Panc1 (cell line): ENCODE measurements at regions not wholly inside any gene's neighbourhood (a gene's known extent, or its start where the extent isn't known, plus 50 kb on each side); places are given as distances from the start of the nearest gene placed in this dataset.

Source experiments
- ATAC-seq: fragments of 200-7000 bp; cut with Tn5 transposase; 2 replicates; pipeline ENCODE4 v1.9.1; 2020; ENCODE audit warnings: mild to moderate bottlenecking, moderate library complexity
- BruUV-seq: library from RNA; stranded (reverse); fragments of 400-500 nt; replicated peaks from 2 replicates; lab custom pipeline; 2021; lab: Mats Ljungman, UMichigan
- CTCF ChIA-PET: fragments of 300-600 bp; sonication (Branson Sonifier 250); formaldehyde crosslinking; loops from one replicate; lab custom pipeline; 2022; ENCODE audit warnings: antibody characterized with exemption; lab: Charles Lee
- POLR2A ChIA-PET: fragments of 300-600 bp; sonication (Branson Sonifier 250); formaldehyde crosslinking; loops from one replicate; lab custom pipeline; 2022; ENCODE audit warnings: antibody characterized with exemption; lab: Charles Lee
- DNase-seq: peaks from one replicate; pipeline ENCODE4 v3.0.0-alpha.2; 2010; ENCODE audit warnings: low read depth, low spot score
- H3K27ac ChIP-seq: 2 replicates; pipeline ENCODE4 v1.5.1; 2011; ENCODE audit warnings: mild to moderate bottlenecking, low read length, inconsistent platforms
- H3K27me3 ChIP-seq: fragments of 200-500 bp; sonication (Bioruptor generic); 2 replicates; pipeline ENCODE4 v1.6.0; 2014; ENCODE audit warnings: low read length, inconsistent platforms; ENCODE audit not compliant: control insufficient read depth, insufficient read depth
- H3K36me3 ChIP-seq: fragments of 200-500 bp; sonication (Bioruptor generic); 2 replicates; pipeline ENCODE4 v1.5.1; 2014; ENCODE audit warnings: inconsistent platforms, mild to moderate bottlenecking, low read length, moderate library complexity; ENCODE audit not compliant: control insufficient read depth, insufficient read depth
- H3K4me1 ChIP-seq: 2 replicates; pipeline ENCODE4 v1.5.1; 2011; ENCODE audit warnings: inconsistent platforms, mild to moderate bottlenecking, low read length, moderate library complexity; ENCODE audit not compliant: control insufficient read depth, insufficient read depth
- H3K4me3 ChIP-seq, 2 experiments: 2 replicates each; pipeline ENCODE4 v1.5.1; 2011 to 2012; ENCODE audit warnings: low read depth in 2 of 2, low read length in 2 of 2, mild to moderate bottlenecking in 2 of 2, inconsistent platforms in 1 of 2, moderate library complexity in 1 of 2
- H3K9me3 ChIP-seq: fragments of 200-500 bp; sonication (Bioruptor generic); 2 replicates; pipeline ENCODE4 v1.5.1; 2014; ENCODE audit warnings: low read depth, mild to moderate bottlenecking, inconsistent platforms, low read length, moderate library complexity; ENCODE audit not compliant: control insufficient read depth, insufficient read depth
- CTCF ChIP-seq: fragments of 450-650 bp; IDR thresholded peaks from 2 replicates; pipeline ENCODE4 v1.5.1; 2017; ENCODE audit warnings: mild to moderate bottlenecking
- POLR2AphosphoS5 ChIP-seq: IDR thresholded peaks from 2 replicates; pipeline ENCODE4 v1.6.1; 2012; ENCODE audit warnings: mild to moderate bottlenecking, low read depth, low read length, moderate library complexity
- REST ChIP-seq, 2 experiments: IDR thresholded peaks; 2 replicates each; pipeline ENCODE4 v1.6.1; 2011 to 2012; ENCODE audit warnings: low read depth in 2 of 2, control low read depth in 1 of 2, low read length in 1 of 2, mild to moderate bottlenecking in 1 of 2, moderate library complexity in 1 of 2; ENCODE audit not compliant: insufficient read depth in 1 of 2
- SIN3A ChIP-seq: IDR thresholded peaks from 2 replicates; pipeline ENCODE4 v1.6.1; 2012; ENCODE audit warnings: low read depth, mild to moderate bottlenecking, low read length, moderate library complexity, borderline replicate concordance; ENCODE audit not compliant: insufficient read depth
- TCF7L2 ChIP-seq: IDR thresholded peaks from 2 replicates; pipeline ENCODE4 v1.6.1; 2011; ENCODE audit warnings: mild to moderate bottlenecking, low read depth, low read length, inconsistent platforms
- in situ Hi-C: cut with HindIII; loops from 2 replicates; pipeline ENCODE4 v1.10.0; 2016; ENCODE audit warnings: low sequenced_read_pairs, low pct_unique_long_range_greater_than_20kb
- intact Hi-C: fragments of 100-400 bp; cut with micrococcal nuclease; formaldehyde crosslinking; loops from one replicate; pipeline ENCODE4 v1.10.0; 2022; ENCODE audit not compliant: unreplicated experiment

GRCh38 chr4:12137575-12137974 lies 708.9 kb upstream of the HS3ST1 start:
- H3K27ac ChIP-seq: no peak overlapping the region
- in situ Hi-C loops (no loop called here), intact Hi-C loops (no loop called here)
- H3K4me3 ChIP-seq: no peak overlapping the region
- H3K9me3 ChIP-seq: no peaks in the 10 kb centered on the region
- H3K4me1 ChIP-seq: no peaks in the 10 kb centered on the region
- DNase-seq: no peak
- no peaks in the 10 kb centered on the region for H3K27me3 ChIP-seq
- no peak for ATAC-seq
- CTCF ChIA-PET: no interaction called here
- TF ChIP-seq SIN3A: no peak
- no peak for TF ChIP-seq TCF7L2
- no peaks in the 10 kb centered on the region for H3K36me3 ChIP-seq
- BruUV-seq: no TSS peak
- POLR2A ChIA-PET: no interaction called here

GRCh38 chr4:12126474-12126873 lies 697.8 kb upstream of the HS3ST1 start:
- Histone ChIP-seq H3K27me3 (no peaks in the 10 kb centered on the region), H3K9me3 (no peaks in the 10 kb centered on the region), H3K36me3 (no peaks in the 10 kb centered on the region), H3K4me3 (no peak overlapping the region), H3K27ac (no peak overlapping the region), H3K4me1 (no peaks in the 10 kb centered on the region)
- ChIA-PET CTCF (no interaction called here), POLR2A (no interaction called here)
- DNase-seq (no peak), ATAC-seq (no peak)
- no TSS peak for BruUV-seq
- no peak for TF ChIP-seq CTCF
- TF ChIP-seq TCF7L2: no peak
- no peak for TF ChIP-seq POLR2AphosphoS5
- intact Hi-C loops (no loop called here), in situ Hi-C loops (no loop called here)

- BruUV-seq: no TSS peak
- ChIA-PET CTCF (no interaction called here), POLR2A (no interaction called here)
- in situ Hi-C loops: no loop called here
- Histone ChIP-seq H3K4me1 (no peaks in the 10 kb centered on the region), H3K27ac (no peak overlapping the region), H3K9me3 (no peaks in the 10 kb centered on the region), H3K36me3 (no peaks in the 10 kb centered on the region), H3K4me3 (no peak overlapping the region), H3K27me3 (no peaks in the 10 kb centered on the region)
- no peak for ATAC-seq
- intact Hi-C loops: no loop called here
- no peak for DNase-seq
- TF ChIP-seq SIN3A (no peak), CTCF (no peak), REST (IDR thresholded peaks at IDR 0.05; ENCODE audit: insufficient read depth in 1 of 2, low read depth in 2 of 2, low read length in 1 of 2) (no peak), TCF7L2 (no peak), POLR2AphosphoS5 (no peak)
Measured at GRCh38 chr4:12124138-12124537, 695.4 kb upstream of the HS3ST1 start.
